ENCODE measurements at regions not wholly inside any gene's neighbourhood (a gene's known extent, or its start where the extent isn't known, plus 50 kb on each side); places are given as distances from the start of the nearest gene placed in this dataset.

- H3K27me3 Mint-ChIP-seq (ENCODE audit: insufficient read depth): no peaks in the 10 kb centered on the region; the same call in 1 of the 2 replicates
- H3K9me3 Mint-ChIP-seq: peaks cover 4% of the 10 kb centered on the region
These were observed 274.0 kb upstream of the DSEL start for GRCh38 chr18:67790527-67790926.

GRCh38 chr18:67789165-67789545, 272.6 kb upstream of the DSEL start:
- no peak overlapping the region for H3K4me3 Mint-ChIP-seq
- H3K9me3 Mint-ChIP-seq: peaks cover 4% of the 10 kb centered on the region
- peaks cover 14% of the 10 kb centered on the region for H3K4me1 Mint-ChIP-seq (ENCODE audit: low read depth)
- no peaks in the 10 kb centered on the region; the same call in 1 of the 2 replicates for H3K27me3 Mint-ChIP-seq (ENCODE audit: insufficient read depth)
- no peak for DNase-seq
- peaks cover 25% of the 10 kb centered on the region for H3K36me3 Mint-ChIP-seq (ENCODE audit: low read depth)
- H3K27ac Mint-ChIP-seq: no peak overlapping the region
- no peak for TF ChIP-seq CTCF (IDR thresholded peaks at IDR 0.05)

More at GRCh38 chr18:67790527-67790926, 274.0 kb upstream of the DSEL start:
- Mint-ChIP-seq H3K4me3 (no peak overlapping the region), H3K36me3 (ENCODE audit: low read depth) (peaks cover 25% of the 10 kb centered on the region), H3K4me1 (ENCODE audit: low read depth) (peaks cover 13% of the 10 kb centered on the region), H3K27ac (no peak overlapping the region)
- TF ChIP-seq CTCF (IDR thresholded peaks at IDR 0.05): no peak
- no peak for DNase-seq

- no peak overlapping the region for H3K27ac Mint-ChIP-seq
- H3K36me3 Mint-ChIP-seq (ENCODE audit: low read depth): peaks cover 25% of the 10 kb centered on the region
- peaks cover 4% of the 10 kb centered on the region for H3K9me3 Mint-ChIP-seq
- H3K27me3 Mint-ChIP-seq (ENCODE audit: insufficient read depth): no peaks in the 10 kb centered on the region; the same call in 1 of the 2 replicates
- peaks cover 20% of the 10 kb centered on the region for H3K4me1 Mint-ChIP-seq (ENCODE audit: low read depth)
- no peak for TF ChIP-seq CTCF (IDR thresholded peaks at IDR 0.05)
- no peak overlapping the region for H3K4me3 Mint-ChIP-seq
- no peak for DNase-seq
These were observed 272.0 kb upstream of the DSEL start for GRCh38 chr18:67788310-67789164.

- H3K27me3 Mint-ChIP-seq (ENCODE audit: insufficient read depth): no peaks in the 10 kb centered on the region; the same call in 1 of the 2 replicates
- H3K4me3 Mint-ChIP-seq: peak overlapping the region; percentile 48; the same call in 1 of the 2 replicates
- H3K9me3 Mint-ChIP-seq: peaks cover 4% of the 10 kb centered on the region
- peak; percentile 91 for DNase-seq
- H3K4me1 Mint-ChIP-seq (ENCODE audit: low read depth): peaks cover 53% of the 10 kb centered on the region
- H3K27ac Mint-ChIP-seq: peak overlapping the region; percentile 68
- no peak for TF ChIP-seq CTCF (IDR thresholded peaks at IDR 0.05)
- peaks cover 14% of the 10 kb centered on the region for H3K36me3 Mint-ChIP-seq (ENCODE audit: low read depth)
These were observed 266.9 kb upstream of the DSEL start for GRCh38 chr18:67783196-67783946.

GRCh38 chr18:67778016-67778415, 261.5 kb upstream of the DSEL start:
- Mint-ChIP-seq H3K4me1 (ENCODE audit: low read depth) (peaks cover 56% of the 10 kb centered on the region), H3K4me3 (no peak overlapping the region), H3K27ac (no peak overlapping the region), H3K9me3 (no peaks in the 10 kb centered on the region), H3K36me3 (ENCODE audit: low read depth) (no peaks in the 10 kb centered on the region), H3K27me3 (ENCODE audit: insufficient read depth) (no peaks in the 10 kb centered on the region)
- no peak for DNase-seq
- no peak for TF ChIP-seq CTCF (IDR thresholded peaks at IDR 0.05)

All from HFFc6 (cell line).